8988T (cell line): ENCODE measurements at regions not wholly inside any gene's neighbourhood (a gene's known extent, or its start where the extent isn't known, plus 50 kb on each side); places are given as distances from the start of the nearest gene placed in this dataset.
"Not testable (repeated sequence)": the region's sequence is repeated elsewhere in the genome, so short reads cannot be mapped to it uniquely, and the experiment has no call there.

ENCODE experiments used
- DNase-seq: peaks from one replicate; pipeline ENCODE4 v3.0.0; 2011

DNA sequence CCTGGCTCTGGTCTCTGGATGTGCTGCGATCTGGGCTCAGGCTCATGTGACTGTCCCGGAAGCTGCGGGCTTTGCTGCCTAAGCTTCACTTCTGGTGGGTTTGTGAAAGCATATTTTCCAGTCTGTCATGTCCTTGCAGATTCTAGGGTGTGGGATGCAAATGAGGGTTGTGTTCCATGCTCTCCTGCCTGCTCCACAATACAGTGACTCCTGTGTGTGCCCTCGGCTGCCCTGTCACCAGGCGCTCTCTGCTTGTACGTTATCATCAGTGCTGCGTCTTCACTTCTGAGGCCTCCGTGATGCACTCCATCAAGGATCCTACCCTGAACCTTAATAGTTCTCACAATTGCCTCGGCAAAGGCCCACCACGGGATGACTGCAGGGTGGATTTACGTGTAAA lies 84.2 kb downstream of the TTLL2 start:
- no peak for DNase-seq

DNA sequence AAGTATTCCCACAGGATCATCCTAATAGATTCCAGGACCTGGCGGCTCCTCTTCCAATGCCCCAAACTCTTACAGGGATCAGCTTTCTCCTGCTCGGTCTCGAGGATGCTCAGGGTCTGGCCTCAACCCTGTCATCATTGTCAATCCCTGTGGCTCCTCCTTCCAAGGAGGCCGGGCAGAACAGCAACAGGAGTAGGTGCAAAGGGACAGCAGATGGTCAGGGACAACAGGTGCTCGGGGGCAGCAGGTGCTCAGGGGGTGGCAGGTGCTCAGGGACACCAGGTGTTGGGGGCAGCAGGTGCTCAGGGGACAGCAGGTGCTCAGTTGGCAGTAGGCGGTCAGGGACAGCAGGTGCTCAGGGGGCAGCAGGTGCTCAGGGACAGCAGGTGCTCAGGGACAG lies 84.8 kb downstream of the TTLL2 start:
- no peak for DNase-seq

DNA sequence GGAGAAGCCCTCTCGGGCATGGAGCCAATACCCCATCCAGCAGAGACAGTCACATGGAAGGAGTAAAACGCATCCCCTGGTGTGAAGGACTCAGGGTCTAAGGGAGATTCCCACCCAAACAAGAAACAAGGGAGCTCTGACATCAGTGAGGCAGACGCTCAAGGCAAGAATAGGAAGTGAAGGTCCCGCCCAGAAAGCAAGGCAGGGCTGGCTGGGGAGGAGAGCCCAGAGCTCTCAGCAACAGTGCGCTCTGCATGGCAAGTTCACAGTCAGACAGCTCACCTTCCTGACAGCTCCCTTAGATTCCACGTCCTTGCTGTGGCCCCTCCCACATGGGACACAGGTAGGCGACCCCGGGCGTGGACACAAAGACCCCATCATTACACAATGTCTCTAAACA lies 85.6 kb downstream of the TTLL2 start:
- no peak for DNase-seq

DNA sequence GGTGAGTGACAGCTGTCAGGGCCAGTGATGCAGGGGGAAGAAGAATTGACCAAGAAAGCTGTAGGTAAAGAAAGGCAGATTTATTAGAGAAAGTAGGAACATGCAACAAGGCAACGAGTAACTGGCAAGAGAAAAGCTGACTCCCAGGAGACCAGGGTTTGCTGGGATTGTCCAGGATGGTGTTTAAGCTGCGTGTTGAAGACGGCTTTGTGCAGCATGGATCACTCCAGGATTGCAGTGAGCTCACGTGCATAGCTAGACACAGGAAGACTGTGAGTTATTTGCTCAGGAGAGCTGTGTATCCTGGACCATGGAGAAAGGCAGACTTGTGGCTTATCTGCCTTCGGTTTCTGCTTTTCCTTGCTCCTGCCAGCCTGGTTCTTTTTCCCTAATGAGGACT lies 87.6 kb downstream of the TTLL2 start:
- DNase-seq = no peak

DNA sequence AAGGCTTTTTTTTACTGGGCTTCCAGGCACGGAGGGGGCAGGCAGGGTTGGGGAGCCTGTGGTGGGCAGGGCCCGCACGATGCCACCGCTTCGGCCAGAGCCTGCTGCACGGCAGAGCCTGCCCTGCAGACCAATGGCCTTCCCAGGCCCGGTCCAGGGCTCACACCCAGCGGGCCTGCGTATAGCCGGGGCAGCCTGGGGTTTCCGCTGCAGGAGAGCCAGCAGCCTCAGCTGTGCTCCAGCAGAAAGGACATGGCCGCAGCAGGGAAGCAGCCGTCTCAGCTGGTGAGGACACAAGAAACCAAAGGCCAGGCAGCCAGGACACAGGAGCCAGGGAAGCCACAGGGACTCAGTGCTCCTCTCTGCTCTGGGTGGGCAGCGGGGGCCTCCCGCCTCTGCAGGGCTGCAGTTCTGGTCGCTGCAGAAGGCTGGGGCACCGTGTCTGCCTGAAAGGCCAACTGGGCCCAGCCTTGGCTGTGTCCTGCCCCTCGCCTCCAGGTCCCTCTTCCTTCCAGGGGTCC lies 90.6 kb downstream of the TTLL2 start:
- no peak for DNase-seq

DNA sequence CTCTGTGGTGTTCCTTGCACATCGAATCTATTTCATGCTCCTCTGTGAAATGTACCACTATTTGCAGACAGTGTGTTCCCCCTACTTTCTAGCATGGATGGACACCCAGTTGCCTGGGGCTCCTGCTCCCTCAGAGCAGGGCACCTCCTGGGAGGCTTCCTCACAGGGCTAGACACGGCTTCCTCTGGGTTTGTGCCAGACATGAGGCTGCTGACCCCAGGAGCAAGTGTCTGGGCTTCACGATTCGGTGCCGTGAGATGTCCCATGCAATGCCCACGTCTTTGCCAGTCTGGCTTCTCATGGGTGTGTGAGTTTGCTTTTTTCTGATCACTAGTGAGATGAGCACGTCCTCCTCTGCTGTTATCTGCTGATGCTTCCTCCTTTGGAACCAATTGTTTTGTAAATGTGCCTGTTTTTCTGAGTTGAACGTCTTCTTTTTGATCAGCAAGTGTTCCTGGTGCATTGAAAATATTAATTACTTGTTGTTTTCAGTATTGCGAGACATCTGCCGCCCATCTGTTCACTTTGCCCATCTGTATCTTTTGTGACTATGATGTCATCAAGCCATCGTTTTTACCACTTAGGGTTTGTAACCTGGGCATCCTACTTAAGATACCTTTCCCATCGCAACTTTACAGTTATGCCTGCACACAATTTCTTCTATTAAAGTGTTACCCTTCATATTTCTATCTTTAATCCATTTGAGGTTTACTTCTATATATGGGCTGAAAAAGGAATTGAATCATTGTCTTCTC lies 92.0 kb downstream of the TTLL2 start:
- no peak for DNase-seq

DNA sequence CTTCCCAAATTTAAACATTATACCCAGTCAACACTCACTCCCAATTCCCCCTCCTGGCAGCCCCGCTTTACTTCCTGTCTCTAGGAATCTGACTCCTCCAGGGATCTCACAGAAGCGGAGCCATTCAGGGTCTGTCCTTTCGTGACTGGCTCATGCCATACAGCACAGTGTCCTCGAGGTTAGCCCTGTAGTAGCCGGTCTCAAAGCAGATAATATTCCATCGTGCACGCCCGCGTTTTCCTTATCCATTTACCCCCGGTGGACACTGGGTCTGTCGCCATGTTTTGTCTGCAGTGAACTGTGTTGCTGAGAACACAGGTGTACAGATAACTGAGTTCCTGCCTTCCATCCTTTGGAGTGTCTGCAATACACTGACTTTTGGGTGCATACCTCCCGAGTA lies 95.3 kb downstream of the TTLL2 start:
- no peak for DNase-seq

DNA sequence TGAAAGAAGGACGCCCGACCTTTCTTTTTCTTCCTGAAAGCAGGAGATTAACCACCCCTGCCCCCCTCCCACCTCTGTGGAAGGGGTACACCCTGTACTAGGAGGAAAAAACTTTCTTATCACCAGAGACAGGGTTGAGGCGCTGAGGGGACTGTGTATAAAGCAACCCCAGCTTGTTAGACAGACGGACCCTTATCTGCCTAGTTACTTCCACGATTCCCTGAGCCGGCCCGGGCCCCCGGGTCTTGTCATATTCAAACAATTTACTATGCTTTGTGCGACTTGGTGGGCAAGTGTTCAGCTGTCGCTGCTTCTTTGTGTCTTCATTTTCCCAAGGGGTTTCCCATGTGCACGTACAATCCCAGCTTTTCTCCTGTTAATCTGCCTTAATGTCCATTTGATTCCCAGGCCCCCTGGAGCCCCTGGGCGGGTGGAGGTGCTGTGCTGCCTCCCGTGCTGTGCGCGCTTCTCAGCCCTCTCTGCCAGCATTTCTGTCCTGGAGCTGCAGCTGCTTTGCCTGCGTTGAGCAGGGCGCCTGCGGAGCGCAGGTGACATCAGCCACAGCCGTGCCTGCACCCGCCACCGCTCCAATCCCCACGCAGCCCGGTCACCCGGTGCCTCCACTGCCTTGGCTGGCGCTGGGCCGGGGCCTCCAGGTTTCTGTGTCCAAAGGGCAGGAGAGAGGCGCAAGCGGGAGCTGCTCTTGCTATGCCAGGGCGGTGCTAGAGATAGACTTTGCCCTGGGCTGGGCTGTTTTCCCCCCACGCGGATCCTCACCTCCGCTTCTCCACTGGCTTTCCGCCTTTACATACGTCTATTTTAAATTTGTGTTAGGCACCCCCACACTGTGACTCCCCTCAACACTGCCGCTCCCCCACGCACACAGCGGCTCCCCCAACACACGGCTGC lies 96.2 kb downstream of the TTLL2 start:
- DNase-seq = no peak

DNA sequence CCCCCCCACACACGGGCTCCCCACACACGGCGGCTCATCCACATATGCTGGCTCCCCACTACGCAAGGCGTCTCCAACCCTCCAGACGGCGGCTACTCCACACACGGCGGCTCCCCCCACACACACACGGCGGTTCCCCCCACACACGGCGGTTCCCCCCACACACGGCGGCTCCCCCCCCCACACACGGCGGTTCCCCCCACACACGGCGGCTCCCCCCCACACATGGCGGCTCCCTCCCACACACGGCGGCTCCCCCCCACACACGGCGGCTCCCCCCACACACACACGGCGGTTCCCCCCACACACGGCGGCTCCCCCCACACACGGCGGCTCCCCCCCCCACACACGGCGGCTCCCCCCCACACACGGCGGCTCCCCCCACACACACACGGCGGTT lies 97.1 kb downstream of the TTLL2 start:
- DNase-seq = not testable (repeated sequence)

DNA sequence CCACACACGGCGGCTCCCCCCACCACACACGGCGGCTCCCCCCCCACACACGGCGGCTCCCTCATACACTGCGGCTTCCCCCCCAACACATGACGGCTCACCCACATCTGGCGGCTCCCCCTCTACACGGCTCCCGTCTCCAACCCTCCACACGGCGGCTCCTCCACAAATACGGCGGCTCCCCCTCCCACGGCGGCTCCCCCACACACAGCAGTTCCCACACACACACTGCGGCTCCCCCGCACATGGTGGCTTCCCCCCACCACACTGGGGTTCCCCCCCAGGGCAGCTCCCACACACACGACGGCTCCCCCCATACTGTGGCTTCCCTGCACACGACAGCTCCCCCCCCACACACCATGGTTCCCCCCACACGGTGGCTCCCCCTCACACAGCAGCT lies 98.0 kb downstream of the TTLL2 start:
- DNase-seq = no peak

DNA sequence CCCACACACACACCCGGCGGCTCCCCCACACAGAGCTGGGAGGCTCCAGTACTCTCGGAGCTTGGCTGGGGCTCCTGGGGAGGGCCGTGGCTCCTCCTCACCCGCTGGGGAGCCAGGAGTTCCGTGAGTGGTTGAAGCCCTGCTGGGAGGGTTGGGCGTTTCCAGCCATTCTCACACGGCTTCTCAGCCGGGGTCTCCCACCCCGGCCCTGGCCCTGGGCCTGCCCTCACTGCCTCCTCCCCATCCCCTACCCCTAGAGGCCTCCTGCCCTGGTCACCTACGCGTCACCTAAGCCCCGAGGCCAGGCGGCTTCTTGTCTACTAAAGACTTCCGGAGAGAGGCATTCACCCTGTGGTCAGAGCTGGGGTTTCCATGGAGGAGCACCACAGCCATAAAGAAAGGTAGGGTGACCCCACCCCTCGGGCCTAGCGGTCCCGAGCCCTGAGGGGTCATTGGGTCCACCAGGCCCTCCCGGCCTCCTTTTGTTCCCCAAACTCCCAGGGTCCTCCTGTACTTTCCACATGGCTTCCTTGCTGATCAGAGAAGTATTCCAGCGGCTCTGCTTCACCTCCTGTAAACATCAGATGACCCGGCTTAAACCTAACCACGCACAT lies 99.3 kb downstream of the TTLL2 start:
- DNase-seq = no peak

DNA sequence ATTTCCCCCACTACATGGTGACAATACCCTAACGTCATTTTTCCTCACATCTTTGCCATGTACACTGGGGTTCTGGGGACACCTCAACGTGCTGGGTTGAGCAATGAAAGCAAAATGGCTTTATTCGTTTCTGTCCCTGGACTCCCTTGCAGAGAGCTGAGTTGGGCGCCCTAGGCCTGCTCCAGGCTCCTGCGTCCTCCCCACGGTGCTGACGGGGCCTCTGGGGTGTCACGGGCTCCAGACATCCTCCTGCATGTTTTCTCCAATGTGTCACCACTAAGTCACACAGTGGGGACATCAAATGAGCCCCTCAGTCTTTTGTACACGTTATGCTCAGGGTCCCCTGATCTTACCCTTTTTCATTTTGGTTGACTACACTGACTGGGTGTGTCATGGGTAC lies 99.8 kb downstream of the TTLL2 start:
- no peak for DNase-seq

DNA sequence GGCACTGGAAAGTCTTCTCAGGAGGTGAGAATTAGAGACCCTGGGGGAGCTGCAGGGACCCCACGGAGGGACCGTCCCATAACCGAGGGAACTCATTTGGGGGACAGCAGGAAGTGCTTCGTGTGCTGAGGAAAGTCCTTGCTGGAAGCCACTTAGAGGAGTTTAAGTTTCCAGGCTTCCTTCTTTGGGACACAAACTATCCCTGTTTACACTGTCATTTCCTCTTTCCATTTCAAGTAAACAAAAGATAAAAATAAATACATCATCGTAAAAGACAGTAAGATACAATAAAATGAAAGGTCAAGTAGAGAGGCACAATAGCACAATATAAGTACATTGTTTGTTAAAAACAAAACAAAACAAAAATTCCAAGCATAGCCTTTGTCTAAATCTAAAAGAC lies 101.2 kb downstream of the TTLL2 start:
- DNase-seq = no peak

DNA sequence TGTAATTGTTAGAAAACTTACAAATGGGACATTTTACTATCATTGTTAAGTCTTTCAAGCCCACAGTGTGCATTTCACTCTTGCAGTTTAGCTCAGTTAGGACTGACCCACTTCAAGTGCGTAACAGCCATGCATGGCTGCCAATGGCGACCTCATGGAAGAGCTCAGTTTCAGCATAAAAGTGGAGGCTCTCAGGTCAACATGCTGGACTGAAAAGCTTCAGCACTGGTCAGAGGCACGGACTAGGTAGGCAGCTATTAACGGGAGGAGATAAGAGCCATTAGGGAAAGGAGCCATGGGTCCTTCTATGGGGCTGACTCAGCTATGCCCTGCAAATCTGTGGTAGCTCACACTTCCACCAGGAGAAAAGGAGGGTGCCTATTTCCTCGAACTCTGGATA lies 101.8 kb downstream of the TTLL2 start:
- no peak for DNase-seq

DNA sequence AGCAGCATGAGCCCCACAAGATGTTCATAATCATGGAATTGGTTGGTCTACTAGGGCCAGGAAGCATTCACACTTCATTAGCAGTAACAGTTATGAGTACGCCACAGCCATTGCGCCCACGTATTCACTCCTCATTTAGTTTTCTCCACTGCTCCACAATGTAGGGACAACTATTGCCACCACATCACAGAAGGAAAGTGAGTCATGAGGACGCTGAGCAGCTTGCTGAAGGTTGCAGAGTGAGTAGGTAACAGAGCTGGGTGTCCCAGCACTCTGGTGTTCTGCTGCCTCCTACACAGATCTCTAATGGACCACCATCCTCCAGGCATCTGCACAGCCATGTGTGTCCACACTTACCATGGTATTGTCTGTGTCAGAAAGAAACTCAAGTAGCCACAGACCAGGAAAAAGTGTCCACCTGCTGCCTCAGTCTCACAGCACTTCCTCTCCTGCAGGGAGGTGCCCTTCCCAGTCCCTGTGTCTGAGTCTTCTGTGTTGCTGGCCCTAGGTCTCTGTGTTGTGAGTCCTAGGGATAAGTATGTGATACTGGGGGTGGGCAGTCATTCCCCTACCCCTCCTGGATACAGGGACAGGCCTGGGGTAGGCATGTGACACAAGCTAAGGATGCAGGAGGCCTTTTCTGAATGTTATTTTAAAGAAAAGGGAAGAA lies 103.9 kb downstream of the TTLL2 start:
- no peak for DNase-seq

DNA sequence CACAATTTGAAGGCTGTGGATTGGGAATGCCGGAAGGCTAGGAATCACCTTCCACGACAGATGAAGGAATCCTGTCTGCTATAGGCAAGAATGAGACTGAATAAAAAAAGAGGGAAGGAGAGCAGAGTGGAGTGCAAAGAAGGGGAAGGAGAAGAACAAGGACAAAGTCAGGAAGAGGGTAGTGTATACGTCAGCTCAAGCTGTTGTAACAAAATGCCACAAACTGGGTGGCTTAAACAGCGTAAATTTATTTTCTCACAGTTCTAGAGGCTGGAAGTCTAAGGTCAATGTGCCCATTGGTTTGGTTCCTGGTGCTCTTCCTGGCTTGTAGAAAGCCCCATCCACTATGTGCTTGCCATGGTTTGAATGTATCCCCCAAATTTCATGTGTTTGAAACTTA lies 104.5 kb downstream of the TTLL2 start:
- no peak for DNase-seq

DNA sequence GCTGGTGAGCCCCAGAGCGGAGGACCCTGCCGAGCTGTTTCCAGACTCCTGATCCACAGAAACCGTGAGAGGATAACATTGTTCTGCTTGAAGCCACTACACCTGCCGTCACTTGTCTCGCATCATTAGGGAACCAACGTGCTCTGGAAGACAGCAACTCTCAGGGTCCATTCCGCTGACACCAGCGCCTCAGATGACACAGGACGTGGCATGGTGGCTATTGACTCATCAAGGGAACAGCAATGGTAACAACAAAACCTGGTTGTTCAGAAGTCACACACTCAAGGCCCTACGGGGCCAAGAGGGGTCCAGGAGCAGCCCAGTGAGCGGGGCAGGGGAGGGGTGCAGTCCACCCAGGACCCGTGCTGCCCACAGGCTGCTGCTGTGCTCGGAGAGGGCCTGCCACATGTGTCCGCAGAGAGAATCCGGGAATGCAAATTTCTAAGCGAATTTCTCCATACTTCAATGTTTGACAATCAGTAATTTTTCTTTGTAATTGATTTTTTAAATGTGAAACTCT lies 110.4 kb downstream of the TTLL2 start:
- DNase-seq = no peak

DNA sequence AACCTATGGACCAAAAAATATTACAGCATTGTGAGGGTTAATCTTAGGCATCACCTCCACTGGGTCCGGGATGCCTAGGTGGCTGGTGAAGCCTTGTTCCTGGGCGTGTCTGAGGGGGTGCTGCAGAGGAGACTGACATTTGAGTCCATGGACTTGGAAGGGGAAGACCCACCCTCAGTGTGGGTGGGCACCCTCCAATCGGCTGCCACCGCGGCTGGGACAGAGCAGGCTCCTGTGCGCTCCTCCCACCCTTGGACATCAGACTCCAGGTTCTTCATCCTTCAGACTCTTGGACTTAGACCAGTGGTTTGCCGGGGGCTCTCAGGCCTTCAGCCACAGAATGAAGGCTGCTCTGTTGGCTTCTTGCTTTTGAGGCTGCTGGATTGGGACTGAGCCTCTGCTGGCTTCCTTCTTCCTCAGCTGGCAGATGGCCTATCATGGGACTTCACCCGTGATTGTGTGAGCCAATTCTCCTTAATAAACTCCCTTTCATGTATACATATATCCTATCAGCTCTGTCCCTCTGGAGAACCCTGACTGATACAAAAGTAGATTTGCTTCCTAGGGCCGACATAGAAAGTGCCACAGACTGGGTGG lies 113.1 kb downstream of the TTLL2 start:
- no peak for DNase-seq

DNA sequence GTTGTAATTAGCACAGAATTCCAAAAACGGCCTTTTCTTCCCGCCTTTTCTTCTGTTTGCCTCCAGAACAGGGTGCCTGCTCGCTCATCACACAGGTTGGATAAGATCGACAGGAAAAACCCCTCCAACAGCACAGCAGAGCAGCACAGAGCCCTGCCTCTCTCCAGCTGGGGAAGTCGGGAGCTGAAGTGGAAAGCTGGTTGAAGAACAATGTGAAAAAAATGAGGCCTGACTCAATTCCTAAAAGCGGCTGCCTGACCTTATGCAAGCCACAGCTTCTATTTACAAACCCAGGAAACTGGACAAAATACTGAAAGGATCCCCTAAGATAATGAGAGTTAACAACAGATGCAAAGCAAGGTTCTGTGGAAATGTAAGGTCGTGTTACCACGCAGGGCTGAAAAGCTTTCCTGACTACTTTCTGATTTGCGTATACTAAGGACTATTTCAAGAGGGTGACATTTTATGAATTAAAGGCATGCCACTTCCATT lies 116.9 kb downstream of the TTLL2 start:
- DNase-seq = no peak

DNA sequence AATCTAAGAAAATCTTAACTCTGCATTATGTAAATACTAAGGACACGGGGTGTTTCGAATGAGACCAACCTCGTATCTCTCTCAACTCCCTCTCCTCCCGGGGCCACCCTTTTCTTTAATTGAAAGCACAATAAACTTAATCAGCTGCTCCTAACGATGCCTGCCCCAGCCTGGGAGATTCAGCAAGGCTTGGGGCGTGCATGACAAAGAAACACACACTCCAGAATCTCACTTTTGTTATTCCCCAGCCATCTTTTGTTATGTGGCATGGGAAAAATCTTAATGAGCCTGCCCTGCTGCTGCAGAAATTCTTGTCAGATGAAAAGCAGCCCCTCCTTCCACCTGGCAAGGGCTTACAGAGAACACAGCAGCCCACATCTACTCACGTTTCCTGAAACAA lies 117.4 kb downstream of the TTLL2 start:
- no peak for DNase-seq

DNA sequence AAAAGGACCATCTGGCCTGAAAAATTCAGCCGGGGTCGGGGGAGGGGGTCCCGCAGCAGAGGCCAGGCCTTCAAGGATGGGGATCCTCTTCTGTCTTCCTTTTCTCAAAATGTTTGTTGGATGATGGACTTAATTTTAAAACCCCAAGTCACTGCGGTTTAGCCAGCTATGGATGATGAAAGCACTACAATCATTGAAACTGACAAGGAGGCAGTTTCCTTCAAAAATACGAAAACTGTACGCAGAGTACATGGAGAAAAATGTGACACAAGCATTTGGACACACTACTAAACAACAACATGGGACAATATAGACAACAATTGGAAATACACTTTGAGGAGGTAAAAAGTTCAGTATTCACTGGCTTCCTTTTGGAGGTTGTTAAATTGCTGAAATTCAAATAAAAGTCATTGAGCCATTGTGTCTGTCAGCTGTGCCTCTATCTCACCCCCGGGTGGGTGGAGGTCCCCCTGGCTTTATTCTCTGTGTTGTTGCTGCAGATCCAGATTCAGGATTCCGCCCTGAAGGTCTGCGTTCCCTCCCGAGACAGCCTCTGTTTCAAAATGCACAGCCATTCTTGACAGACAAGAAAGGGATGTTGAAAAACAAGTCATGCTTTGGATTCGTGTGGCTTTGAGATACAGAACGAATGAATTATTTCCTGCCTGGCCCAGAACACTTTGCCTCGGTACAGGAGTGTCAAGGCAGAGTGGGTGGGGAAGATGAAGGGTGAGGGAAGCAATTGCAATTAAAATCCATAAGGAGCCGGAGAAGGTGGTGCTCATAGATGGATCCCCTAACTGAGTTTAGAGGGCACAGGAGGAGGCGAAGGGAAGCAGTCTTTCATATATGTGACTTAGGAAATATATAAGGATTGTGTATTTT lies 118.2 kb downstream of the TTLL2 start:
- no peak for DNase-seq
